Parathyroid adenoma (tissue), 2 donors: ENCODE measurements at regions not wholly inside any gene's neighbourhood (a gene's known extent, or its start where the extent isn't known, plus 50 kb on each side); places are given as distances from the start of the nearest gene placed in this dataset.

Source experiments
- H2AFZ ChIP-seq: fragments of 300-600 bp; sonication (generic); one replicate; pipeline ENCODE4 v1.7.0; 2017; ENCODE audit warnings: antibody characterized with exemption, mild to moderate bottlenecking
- H3K27ac ChIP-seq: fragments of 300-600 bp; sonication (generic); one replicate; pipeline ENCODE4 v1.7.0; 2017
- H3K27me3 ChIP-seq: fragments of 300-600 bp; sonication (generic); one replicate; pipeline ENCODE4 v1.7.0; 2017; ENCODE audit warnings: low read length; ENCODE audit not compliant: control insufficient read depth, insufficient read depth
- H3K36me3 ChIP-seq: fragments of 300-600 bp; sonication (generic); one replicate; pipeline ENCODE4 v1.7.0; 2017; ENCODE audit warnings: low read length; ENCODE audit not compliant: control insufficient read depth, insufficient read depth
- H3K4me1 ChIP-seq: fragments of 300-600 bp; sonication (generic); one replicate; pipeline ENCODE4 v1.7.0; 2017; ENCODE audit warnings: control low read depth
- H3K4me2 ChIP-seq: fragments of 300-600 bp; sonication (generic); one replicate; pipeline ENCODE4 v1.7.0; 2017; ENCODE audit warnings: low read length
- H3K4me3 ChIP-seq: fragments of 300-600 bp; sonication (generic); one replicate; pipeline ENCODE4 v1.7.0; 2017; ENCODE audit warnings: low read depth, low read length
- H3K79me2 ChIP-seq: fragments of 300-600 bp; sonication (generic); one replicate; pipeline ENCODE4 v1.7.0; 2017; ENCODE audit warnings: control low read depth
- H3K9ac ChIP-seq: fragments of 300-600 bp; sonication (generic); one replicate; pipeline ENCODE4 v1.7.0; 2017; ENCODE audit warnings: mild to moderate bottlenecking
- H3K9me3 ChIP-seq: fragments of 300-600 bp; sonication (generic); one replicate; pipeline ENCODE4 v1.7.0; 2017; ENCODE audit warnings: low read length; ENCODE audit not compliant: control insufficient read depth
- TF ChIP-seq, protein P1 (sequence below): fragments of 300-600 bp; sonication (generic); IDR thresholded peaks from one replicate; pipeline ENCODE4 v1.7.0; 2017; ENCODE audit warnings: antibody characterized with exemption, mild to moderate bottlenecking
- donor health status: primary hyperparathyroidism.

DNA sequence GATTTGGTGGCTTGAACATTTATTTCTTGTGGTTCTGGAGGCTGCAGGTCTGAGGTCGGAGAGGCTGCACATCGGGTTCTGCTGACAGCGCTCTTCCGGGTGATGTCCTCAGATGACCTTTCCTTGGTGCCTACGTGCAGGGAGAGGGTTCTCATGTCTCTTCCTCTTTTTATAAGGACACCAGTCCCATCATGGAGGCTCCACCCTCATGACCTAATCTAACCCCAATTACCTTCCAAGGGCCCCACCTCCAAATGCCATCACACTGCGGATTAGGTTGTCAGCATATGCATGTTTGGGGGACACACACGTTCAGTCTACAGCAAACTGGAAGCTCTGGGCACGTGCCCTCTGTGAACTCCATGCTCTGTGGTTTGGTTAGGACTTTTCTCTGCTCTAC is 338.6 kb downstream of the FGF9 start:
- H3K27ac ChIP-seq, result no peak overlapping the region
- H3K9ac ChIP-seq, result no peak overlapping the region
- no peaks in the 10 kb centered on the region for H3K9me3 ChIP-seq

DNA sequence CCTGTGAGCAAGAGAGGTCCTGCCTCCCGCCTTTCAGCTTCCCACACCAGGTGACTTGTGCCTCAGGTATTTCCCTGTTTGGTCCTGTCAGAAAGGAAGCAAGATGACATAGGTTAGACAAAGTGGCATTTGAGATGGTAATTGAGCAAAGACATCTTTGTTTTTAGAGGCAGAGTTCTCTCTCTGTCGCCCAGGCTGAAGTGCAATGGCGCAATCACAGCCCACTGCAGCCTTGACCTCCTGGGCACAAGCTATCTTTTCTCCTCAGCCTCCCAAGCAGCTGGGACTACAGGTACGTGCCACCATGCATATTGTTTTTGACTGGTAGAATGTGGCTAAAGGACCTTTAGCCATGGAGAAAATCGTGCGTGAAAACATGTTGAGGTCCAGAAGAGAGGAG is 339.1 kb downstream of the FGF9 start:
- Histone ChIP-seq H2AFZ (no peak overlapping the region), H3K36me3 (no peaks in the 10 kb centered on the region), H3K4me1 (no peaks in the 10 kb centered on the region), H3K27me3 (no peaks in the 10 kb centered on the region), H3K9ac (no peak overlapping the region), H3K4me3 (no peak overlapping the region), H3K79me2 (no peaks in the 10 kb centered on the region), H3K27ac (no peak overlapping the region), H3K9me3 (no peaks in the 10 kb centered on the region), H3K4me2 (no peak overlapping the region)
- TF ChIP-seq, protein P1, sequence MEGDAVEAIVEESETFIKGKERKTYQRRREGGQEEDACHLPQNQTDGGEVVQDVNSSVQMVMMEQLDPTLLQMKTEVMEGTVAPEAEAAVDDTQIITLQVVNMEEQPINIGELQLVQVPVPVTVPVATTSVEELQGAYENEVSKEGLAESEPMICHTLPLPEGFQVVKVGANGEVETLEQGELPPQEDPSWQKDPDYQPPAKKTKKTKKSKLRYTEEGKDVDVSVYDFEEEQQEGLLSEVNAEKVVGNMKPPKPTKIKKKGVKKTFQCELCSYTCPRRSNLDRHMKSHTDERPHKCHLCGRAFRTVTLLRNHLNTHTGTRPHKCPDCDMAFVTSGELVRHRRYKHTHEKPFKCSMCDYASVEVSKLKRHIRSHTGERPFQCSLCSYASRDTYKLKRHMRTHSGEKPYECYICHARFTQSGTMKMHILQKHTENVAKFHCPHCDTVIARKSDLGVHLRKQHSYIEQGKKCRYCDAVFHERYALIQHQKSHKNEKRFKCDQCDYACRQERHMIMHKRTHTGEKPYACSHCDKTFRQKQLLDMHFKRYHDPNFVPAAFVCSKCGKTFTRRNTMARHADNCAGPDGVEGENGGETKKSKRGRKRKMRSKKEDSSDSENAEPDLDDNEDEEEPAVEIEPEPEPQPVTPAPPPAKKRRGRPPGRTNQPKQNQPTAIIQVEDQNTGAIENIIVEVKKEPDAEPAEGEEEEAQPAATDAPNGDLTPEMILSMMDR, result no peak

More for the DNA sequence above, 338.6 kb downstream of the FGF9 start:
- Histone ChIP-seq H3K4me3 (no peak overlapping the region), H3K27me3 (no peaks in the 10 kb centered on the region), H3K79me2 (no peaks in the 10 kb centered on the region), H3K36me3 (no peaks in the 10 kb centered on the region), H2AFZ (no peak overlapping the region), H3K4me2 (no peak overlapping the region), H3K4me1 (no peaks in the 10 kb centered on the region)
- TF ChIP-seq, protein P1, result no peak

DNA sequence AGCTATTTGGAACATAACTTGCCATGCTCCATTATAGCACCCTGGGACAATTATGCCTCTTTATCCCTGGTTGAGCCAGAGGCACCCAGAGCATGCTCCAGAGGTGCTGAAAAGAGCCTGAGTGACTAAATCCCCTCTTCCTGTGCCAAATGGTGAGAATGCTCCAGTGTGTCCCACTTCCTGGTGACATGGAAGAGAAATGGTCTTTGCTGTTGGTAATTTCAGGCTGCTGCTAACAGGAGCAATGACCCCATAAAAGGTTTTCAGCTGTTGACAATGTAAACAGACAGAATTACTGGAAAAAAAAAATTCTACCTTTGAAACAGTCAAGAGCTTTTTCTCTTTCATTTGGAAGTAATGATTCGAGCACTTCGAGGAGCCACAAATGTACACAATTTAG is 341.8 kb downstream of the FGF9 start:
- no peak overlapping the region for H3K27ac ChIP-seq
- no peak overlapping the region for H2AFZ ChIP-seq
- H3K36me3 ChIP-seq, result no peaks in the 10 kb centered on the region
- H3K4me3 ChIP-seq, result no peak overlapping the region
- no peaks in the 10 kb centered on the region for H3K27me3 ChIP-seq
- no peaks in the 10 kb centered on the region for H3K4me1 ChIP-seq
- no peak overlapping the region for H3K4me2 ChIP-seq
- H3K9me3 ChIP-seq, result no peaks in the 10 kb centered on the region
- TF ChIP-seq, protein P1, result no peak
- H3K79me2 ChIP-seq, result no peaks in the 10 kb centered on the region
- H3K9ac ChIP-seq, result no peak overlapping the region

DNA sequence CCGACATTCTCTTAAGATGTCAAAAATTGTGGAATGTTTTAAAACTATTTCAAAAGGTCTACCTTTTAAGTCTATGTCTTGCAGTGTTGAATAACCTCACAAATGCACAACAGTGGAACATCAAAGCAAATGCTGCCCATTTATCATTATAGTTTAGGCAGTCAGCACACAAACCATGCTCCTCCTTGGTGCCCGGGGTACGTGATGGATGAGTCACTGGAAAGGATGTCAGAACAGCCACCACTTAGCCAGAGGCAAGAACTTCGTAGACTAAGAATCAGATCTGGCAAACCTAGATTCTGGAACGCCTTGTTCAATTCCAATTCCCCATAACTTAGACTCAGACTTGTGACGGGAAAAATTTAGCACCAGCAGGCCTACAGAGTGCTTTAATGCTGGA is 343.6 kb downstream of the FGF9 start:
- Histone ChIP-seq H3K27me3 (no peaks in the 10 kb centered on the region), H3K4me3 (no peak overlapping the region), H2AFZ (no peak overlapping the region), H3K27ac (no peak overlapping the region), H3K79me2 (no peaks in the 10 kb centered on the region), H3K4me1 (no peaks in the 10 kb centered on the region), H3K4me2 (no peak overlapping the region), H3K36me3 (no peaks in the 10 kb centered on the region), H3K9ac (no peak overlapping the region), H3K9me3 (no peaks in the 10 kb centered on the region)
- TF ChIP-seq, protein P1, result no peak

DNA sequence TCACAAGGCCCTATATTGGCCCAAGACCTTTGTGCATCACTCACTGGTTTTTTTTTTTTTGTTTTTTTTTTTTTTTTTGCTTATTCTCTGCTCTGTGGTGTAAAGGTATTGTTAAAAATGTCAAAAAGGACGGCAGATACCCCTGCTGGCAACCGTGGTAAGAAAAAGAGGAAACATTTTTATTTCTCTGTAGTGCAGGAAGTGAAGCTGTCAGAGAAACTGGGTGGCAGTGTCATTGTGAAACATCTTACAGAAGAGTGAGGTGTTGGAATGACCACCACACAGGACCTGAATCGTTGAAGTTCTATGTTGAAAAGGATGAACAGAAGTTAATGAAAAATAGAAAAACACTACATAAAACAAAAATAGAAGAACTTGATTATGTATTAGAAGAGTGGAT is 346.4 kb downstream of the FGF9 start:
- Histone ChIP-seq H3K27me3 (no peaks in the 10 kb centered on the region), H3K27ac (no peak overlapping the region), H3K36me3 (no peaks in the 10 kb centered on the region), H3K9ac (no peak overlapping the region), H3K4me2 (no peak overlapping the region), H3K4me1 (no peaks in the 10 kb centered on the region), H3K4me3 (no peak overlapping the region), H3K79me2 (no peaks in the 10 kb centered on the region), H2AFZ (no peak overlapping the region), H3K9me3 (no peaks in the 10 kb centered on the region)
- TF ChIP-seq, protein P1, result no peak
